Right forelimb (tissue), 1 donor: ENCODE measurements at regions not wholly inside any gene's neighbourhood (a gene's known extent, or its start where the extent isn't known, plus 50 kb on each side); places are given as distances from the start of the nearest gene placed in this dataset.
A peak's percentile ranks its signal among the peaks of the same experiment; 100 is the strongest.
"Not testable (repeated sequence)": the region's sequence is repeated elsewhere in the genome, so short reads cannot be mapped to it uniquely, and the experiment has no call there.

ENCODE experiments used
- DNase-seq: peaks from one replicate; pipeline ENCODE4 v3.0.0-alpha.2; 2018

- no peak for DNase-seq
These were observed 323.7 kb downstream of the THBS2 start for GRCh38 chr6:168929871-168930450.

GRCh38 chr6:168928012-168928411, 325.6 kb downstream of the THBS2 start:
- DNase-seq: no peak

DNA sequence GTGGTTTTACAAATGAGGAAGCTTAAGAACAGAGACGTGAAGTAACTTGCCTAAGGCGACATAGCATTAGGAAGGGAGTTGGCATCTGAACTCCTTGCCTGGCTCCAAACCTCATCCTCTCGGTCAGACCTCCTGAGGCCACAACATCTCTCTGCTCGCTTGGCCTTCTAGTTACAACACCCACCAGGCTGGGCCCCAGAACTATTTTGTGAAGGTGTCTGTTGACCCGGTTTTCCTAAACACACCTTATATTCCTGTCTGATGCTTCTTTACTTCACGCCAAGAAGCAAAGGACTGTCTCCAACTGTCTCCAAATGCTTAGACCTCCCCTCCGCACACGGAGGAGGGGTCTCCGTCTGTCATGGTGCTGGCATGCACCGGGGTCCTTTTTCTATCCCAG, 326.6 kb downstream of the THBS2 start:
- DNase-seq: no peak

DNA sequence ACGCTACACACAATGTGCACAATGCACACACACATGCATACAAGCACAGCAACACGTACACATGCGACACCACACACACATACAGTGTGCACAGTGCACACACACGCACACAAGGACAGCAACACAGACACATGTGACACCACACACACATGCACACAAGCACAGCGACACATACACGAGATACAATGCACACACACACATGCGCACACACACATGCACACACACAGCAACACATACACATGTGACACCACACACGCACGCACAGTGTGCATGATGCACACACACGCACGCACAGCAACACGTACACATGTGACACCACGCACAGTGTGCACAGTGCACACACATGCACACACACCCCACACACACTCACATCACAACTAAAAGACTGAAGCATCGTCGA, 327.3 kb downstream of the THBS2 start:
- no peak for DNase-seq

DNA sequence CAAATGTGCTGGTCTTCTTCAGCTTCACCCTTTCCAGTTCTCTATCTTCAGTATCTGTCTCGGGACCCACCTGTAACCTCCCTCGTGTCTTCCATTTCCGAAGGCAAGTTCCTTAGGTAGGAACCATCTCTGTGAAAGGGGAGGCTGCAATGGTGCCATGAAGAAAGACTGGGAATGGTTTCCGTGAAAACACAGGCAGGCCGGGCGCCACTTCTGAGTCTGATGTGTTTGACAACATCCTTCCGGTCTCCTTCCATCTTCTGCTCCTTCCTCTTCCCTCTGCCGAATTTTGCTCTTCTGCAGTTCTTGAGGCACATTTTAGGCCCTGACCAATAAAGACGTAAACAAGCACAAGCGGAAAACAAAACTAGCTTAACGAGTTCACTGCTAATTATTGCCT, 328.0 kb downstream of the THBS2 start:
- DNase-seq: no peak

- no peak for DNase-seq
These were observed 330.5 kb downstream of the THBS2 start for GRCh38 chr6:168923171-168923570.

GRCh38 chr6:168922436-168922835, 331.2 kb downstream of the THBS2 start:
- DNase-seq: no peak

DNA sequence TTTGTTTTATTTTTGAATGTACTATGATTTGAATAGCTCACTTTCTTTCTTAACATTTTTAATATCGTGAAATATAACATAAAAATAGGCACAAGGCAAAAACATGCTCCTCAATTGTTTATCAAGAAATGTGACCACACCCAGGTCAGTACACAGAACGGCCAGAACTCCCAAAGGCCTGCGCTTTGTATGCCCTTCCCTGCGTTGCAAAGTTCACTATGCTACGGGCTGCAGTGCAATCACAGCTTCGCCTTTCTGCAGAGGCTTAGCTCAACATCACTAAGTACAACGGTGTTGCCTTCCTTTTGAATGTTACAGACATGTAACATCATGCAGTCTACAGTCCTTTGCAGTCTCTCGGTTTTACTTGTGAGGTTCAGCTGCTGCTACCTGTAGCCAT, 333.4 kb downstream of the THBS2 start:
- no peak for DNase-seq

- DNase-seq: peak; percentile 37
These were observed 334.0 kb downstream of the THBS2 start for GRCh38 chr6:168919470-168920179.

GRCh38 chr6:168916576-168917211, 337.0 kb downstream of the THBS2 start:
- peak; percentile 69 for DNase-seq

- DNase-seq: no peak
These were observed 337.8 kb downstream of the THBS2 start for GRCh38 chr6:168915855-168916254.

DNA sequence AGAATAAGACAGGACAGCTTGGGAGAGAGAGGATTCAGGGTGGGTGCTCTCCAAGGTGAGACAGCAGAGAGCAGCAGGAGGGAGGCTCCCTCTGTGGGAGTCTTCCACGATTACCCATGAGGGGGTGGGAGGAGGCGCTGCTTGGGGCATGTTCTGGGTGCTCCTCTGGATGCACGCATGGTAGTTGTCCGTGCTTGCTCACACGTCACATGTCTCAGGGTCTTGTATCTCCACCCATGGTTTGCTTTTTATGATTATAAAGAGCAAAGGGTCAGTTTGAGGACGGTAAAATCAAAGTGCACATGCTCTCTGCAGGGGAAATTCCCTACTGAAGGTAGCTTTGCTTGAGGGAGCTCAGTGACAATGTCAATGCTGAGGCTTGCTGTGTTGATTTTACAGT, 338.4 kb downstream of the THBS2 start:
- DNase-seq: no peak

- DNase-seq: no peak
These were observed 339.7 kb downstream of the THBS2 start for GRCh38 chr6:168913866-168914469.

DNA sequence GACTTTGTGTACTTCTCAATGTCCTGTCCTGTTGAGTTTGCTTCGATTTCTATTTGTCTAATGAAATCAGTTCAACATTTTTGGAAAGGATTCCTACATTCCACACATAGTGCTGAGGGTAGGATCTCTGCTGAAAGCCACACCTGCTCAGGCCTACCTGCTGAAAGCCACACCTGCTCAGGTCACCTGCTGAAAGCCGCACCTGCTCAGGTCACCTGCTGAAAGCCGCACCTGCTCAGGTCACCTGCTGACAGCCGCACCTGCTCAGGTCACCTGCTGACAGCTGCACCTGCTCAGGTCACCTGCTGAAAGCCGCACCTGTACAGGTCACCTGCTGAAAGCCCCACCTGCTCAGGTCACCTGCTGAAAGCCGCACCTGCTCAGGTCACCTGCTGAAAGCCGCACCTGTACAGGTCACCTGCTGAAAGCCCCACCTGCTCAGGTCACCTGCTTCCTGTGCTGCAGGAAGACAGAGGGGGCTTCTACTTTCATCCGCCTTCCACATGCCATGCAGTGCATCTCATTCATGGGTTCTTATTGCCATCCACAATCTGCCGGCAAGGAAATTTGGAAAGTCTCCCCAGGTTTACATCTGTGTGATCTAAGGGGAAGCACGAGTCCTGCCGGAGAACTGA, 340.3 kb downstream of the THBS2 start:
- not testable (repeated sequence) for DNase-seq

DNA sequence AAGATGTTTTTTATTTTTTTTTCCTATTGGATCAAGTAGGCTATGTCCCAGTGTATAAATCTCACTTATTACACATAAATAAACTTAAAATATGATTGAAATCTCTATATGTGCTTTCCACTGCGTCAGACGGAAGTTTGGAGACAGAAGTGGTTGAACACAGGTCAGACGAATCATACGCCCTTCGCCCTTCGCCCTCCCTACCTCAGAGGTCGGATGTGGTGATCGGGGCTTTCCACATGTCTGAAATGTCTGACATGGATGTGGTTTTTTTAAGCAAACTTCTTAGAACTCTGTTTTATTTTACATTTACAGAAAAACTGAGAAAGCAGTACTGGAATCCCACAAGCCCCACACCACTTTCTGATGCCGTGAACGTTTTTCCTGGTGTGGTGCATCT, 344.4 kb downstream of the THBS2 start:
- DNase-seq: no peak

- no peak for DNase-seq
These were observed 344.8 kb downstream of the THBS2 start for GRCh38 chr6:168908887-168909286.

- no peak for DNase-seq
These were observed 345.5 kb downstream of the THBS2 start for GRCh38 chr6:168908166-168908565.

- no peak for DNase-seq
These were observed 347.3 kb downstream of the THBS2 start for GRCh38 chr6:168906391-168906790.

DNA sequence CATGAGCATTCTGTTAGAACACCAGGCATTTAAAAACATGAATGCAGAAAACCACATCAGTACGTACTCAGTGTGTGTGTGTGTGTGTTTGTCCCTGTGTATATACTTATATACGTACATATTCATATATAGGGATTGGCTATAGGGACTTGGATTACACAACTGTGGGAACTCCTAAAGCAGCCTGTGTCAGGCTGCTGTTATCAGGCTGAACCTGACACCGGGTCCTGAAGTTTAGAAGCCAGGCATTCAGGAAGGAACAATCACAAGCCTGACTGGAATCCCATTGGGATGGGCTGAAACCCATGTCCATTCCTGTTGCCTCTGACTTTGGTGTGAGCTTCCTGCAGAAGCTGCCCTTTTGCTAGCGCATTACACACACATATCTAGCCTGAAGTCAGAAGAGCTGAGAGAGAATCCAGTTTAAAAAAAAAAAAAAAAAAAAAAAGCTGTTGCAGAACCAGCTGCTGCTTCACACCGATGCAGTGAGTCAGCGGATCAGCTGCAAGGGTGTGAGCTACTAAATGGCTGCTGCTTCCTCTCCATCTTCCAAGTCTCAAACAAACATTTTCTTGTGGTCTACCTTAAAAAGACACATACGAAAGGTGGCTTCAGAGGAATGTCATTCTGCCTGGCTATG, 348.1 kb downstream of the THBS2 start:
- no peak for DNase-seq

DNA sequence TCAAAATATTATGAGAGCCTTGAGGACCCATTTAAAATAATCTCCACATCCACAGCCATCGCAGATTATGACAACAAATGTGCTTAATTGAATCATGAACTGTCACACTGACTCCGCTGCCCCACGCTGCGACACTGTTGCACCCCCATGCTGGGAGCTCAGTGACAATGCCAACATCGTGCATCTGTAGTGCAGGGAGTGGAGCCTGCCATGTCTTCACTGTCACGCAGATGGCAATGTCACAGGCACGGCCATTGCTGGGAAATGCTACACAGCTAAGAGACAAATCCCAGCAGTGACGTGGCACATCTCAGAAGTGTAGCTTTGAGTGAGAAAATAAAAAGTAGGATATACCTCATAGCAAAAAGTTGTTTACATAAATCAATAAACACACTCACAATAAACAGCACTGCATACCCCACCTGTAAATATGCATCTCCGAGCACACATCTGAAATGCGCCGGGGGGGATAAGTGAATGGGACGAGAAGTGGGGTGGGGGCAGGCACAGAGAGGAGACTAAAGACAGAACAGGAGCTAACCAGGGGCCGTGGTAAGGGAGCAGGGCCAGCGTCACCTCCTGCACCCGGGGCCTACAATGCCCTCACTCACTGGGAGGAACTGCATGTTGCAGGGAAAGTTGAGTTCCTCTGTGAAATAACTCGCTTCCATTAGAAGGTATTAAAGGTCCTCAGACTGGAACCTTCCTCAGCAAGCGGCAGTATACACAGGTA, 349.9 kb downstream of the THBS2 start:
- DNase-seq: no peak

GRCh38 chr6:168902075-168902474, 351.6 kb downstream of the THBS2 start:
- DNase-seq: no peak

DNA sequence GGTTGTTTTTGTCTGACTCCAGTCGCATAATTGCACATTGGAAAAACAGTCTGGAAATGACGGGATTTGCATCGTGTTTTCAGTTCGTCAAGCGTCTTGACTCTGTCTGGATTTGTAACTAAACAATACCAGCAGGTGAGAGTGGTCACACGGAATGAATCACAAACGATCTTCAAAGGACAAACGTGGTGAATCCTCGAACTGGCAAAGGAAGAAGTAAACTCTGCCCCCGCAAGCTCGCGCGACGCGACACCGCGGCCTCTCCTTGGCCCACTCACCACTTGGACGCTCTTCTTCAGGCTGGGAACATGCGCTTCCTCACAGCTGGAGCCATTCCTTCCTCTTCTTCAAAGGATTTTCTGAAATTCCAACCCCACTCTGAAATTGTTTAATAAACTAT, 352.6 kb downstream of the THBS2 start:
- DNase-seq: no peak
